HCT116 (cell line): ENCODE measurements at regions not wholly inside any gene's neighbourhood (a gene's known extent, or its start where the extent isn't known, plus 50 kb on each side); places are given as distances from the start of the nearest gene placed in this dataset.

Source experiments
- ATAC-seq: fragments of 200-7000 bp; cut with Tn5 transposase; 2 replicates; pipeline ENCODE4 v1.9.1; 2020; ENCODE audit warnings: mild to moderate bottlenecking, moderate library complexity
- BruUV-seq: library from RNA; stranded (reverse); fragments of 400-500 nt; replicated peaks from 2 replicates; lab custom pipeline; 2021; lab: Mats Ljungman, UMichigan
- CTCF ChIA-PET: fragments of 300-600 bp; sonication (Branson Sonifier 250); formaldehyde crosslinking; loops from one replicate; lab custom pipeline; 2021; ENCODE audit warnings: antibody characterized with exemption; lab: Charles Lee
- POLR2A ChIA-PET: fragments of 300-600, 350-600 bp; sonication (Branson Sonifier 250); formaldehyde crosslinking; loops from one replicate; lab custom pipeline; 2021; ENCODE audit warnings: antibody characterized with exemption; lab: Charles Lee
- RAD21 ChIA-PET, 2 experiments: fragments of 300-600 bp; sonication (Branson Sonifier 250); formaldehyde crosslinking; loops; one replicate each; lab custom pipeline; 2023; ENCODE audit warnings: low total read pairs in 2 of 2; ENCODE audit not compliant: uncharacterized antibody in 2 of 2, unreplicated experiment in 2 of 2, low non-redundant PET in 1 of 2; lab: Charles Lee
- DNase-seq: peaks from one replicate; pipeline ENCODE4 v3.0.0-alpha.2; 2010; ENCODE audit warnings: low read depth, low spot score
- H2AFZ ChIP-seq: fragments of 200-600 bp; shearing (Covaris generic), sonication (generic); 2 replicates; pipeline ENCODE4 v1.6.1; 2017; ENCODE audit warnings: low read depth, mixed run types, mixed read lengths, antibody characterized with exemption, low read length; ENCODE audit not compliant: poor library complexity, severe bottlenecking
- H3K27ac ChIP-seq: 2 replicates; pipeline ENCODE4 v1.5.1; 2012; ENCODE audit warnings: low read depth, low read length
- H3K27me3 ChIP-seq: fragments of 200-600 bp; sonication (generic); 2 replicates; pipeline ENCODE4 v1.6.1; 2016; ENCODE audit warnings: mixed run types, low read length, mixed read lengths; ENCODE audit not compliant: insufficient read depth
- H3K36me3 ChIP-seq, 2 experiments: fragments of 200-500 bp in 1 of 2; fragments of 200-600 bp in 1 of 2; sonication (Bioruptor generic) in 1 of 2; sonication (generic) in 1 of 2; 2 replicates each; pipeline versions ENCODE4 v1.5.1 to v1.6.1; 2014 to 2016; ENCODE audit warnings: low read length in 2 of 2, inconsistent platforms in 1 of 2, mixed read lengths in 1 of 2, mixed run types in 1 of 2; ENCODE audit not compliant: insufficient read depth in 2 of 2, control insufficient read depth in 1 of 2
- H3K4me1 ChIP-seq, 2 experiments: fragments of 200-600 bp in 1 of 2; sonication (generic) in 1 of 2; 2 replicates each; pipeline versions ENCODE4 v1.5.1 to v1.6.1; 2012 to 2017; ENCODE audit warnings: low read length in 2 of 2, inconsistent platforms in 1 of 2, mild to moderate bottlenecking in 1 of 2, mixed read lengths in 1 of 2, mixed run types in 1 of 2, moderate library complexity in 1 of 2; ENCODE audit not compliant: insufficient read depth in 2 of 2, control insufficient read depth in 1 of 2
- H3K4me2 ChIP-seq: fragments of 200-600 bp; sonication (generic); 2 replicates; pipeline ENCODE4 v1.6.1; 2017; ENCODE audit warnings: mixed run types, low read length, mixed read lengths
- H3K4me3 ChIP-seq, 2 experiments: fragments of 200-600 bp in 1 of 2; sonication (generic) in 1 of 2; replicated peaks in 1 of 2; 2 replicates each; pipeline ENCODE4 v1.5.1; 2011 to 2016; ENCODE audit warnings: low read length in 2 of 2, control low read depth in 1 of 2, low read depth in 1 of 2, mild to moderate bottlenecking in 1 of 2, mixed read lengths in 1 of 2, mixed run types in 1 of 2
- H3K79me2 ChIP-seq: fragments of 200-600 bp; sonication (generic); 2 replicates; pipeline ENCODE4 v1.6.1; 2017; ENCODE audit warnings: mild to moderate bottlenecking, mixed run types, low read length, moderate library complexity, mixed read lengths; ENCODE audit not compliant: insufficient read depth
- H3K9ac ChIP-seq: fragments of 200-600 bp; sonication (generic); 2 replicates; pipeline ENCODE4 v1.6.1; 2016; ENCODE audit warnings: low read length, mixed read lengths
- H3K9me2 ChIP-seq: fragments of 200-600 bp; sonication (generic), shearing (Covaris generic); 2 replicates; pipeline ENCODE4 v1.6.1; 2017; ENCODE audit warnings: mixed run types, mild to moderate bottlenecking, moderate library complexity; ENCODE audit not compliant: insufficient read depth
- H3K9me3 ChIP-seq, 2 experiments: fragments of 200-500 bp in 1 of 2; fragments of 200-600 bp in 1 of 2; sonication (Bioruptor generic) in 1 of 2; sonication (generic) in 1 of 2; 2 replicates each; pipeline ENCODE4 v1.6.1; 2014 to 2017; ENCODE audit warnings: low read length in 2 of 2, mixed read lengths in 2 of 2, inconsistent platforms in 1 of 2, low read depth in 1 of 2, mild to moderate bottlenecking in 1 of 2, mixed run types in 1 of 2, moderate library complexity in 1 of 2; ENCODE audit not compliant: control insufficient read depth in 1 of 2, insufficient read depth in 1 of 2
- H4K20me1 ChIP-seq: fragments of 200-600 bp; sonication (generic), shearing (Covaris generic); 2 replicates; pipeline ENCODE4 v1.6.1; 2017; ENCODE audit warnings: mixed run types, mild to moderate bottlenecking, moderate library complexity; ENCODE audit not compliant: insufficient read depth
- CBX3 ChIP-seq: IDR thresholded peaks from 2 replicates; pipeline ENCODE4 v1.6.1; 2012; ENCODE audit warnings: low read depth
- ELF1 ChIP-seq: IDR thresholded peaks from 2 replicates; pipeline ENCODE4 v1.6.1; 2012; ENCODE audit warnings: low read depth, borderline replicate concordance
- EZH2phosphoT487 ChIP-seq: fragments of 200-600 bp; IDR thresholded peaks from 2 replicates; pipeline ENCODE4 v1.6.1; 2018; ENCODE audit warnings: antibody characterized with exemption, borderline replicate concordance
- FOSL1 ChIP-seq: IDR thresholded peaks from 2 replicates; pipeline ENCODE4 v1.6.1; 2012; ENCODE audit warnings: low read depth
- RAD21 ChIP-seq: IDR thresholded peaks from 2 replicates; pipeline ENCODE4 v1.6.1; 2012; ENCODE audit warnings: low read depth, mild to moderate bottlenecking
- SIN3A ChIP-seq: IDR thresholded peaks from 2 replicates; pipeline ENCODE4 v1.6.1; 2012; ENCODE audit warnings: low read depth
- SRF ChIP-seq: IDR thresholded peaks from 2 replicates; pipeline ENCODE4 v1.6.1; 2012; ENCODE audit warnings: low read depth
- TCF7L2 ChIP-seq: IDR thresholded peaks from 2 replicates; pipeline ENCODE4 v1.7.0; 2011; ENCODE audit warnings: borderline replicate concordance, inconsistent platforms; ENCODE audit not compliant: insufficient read depth, insufficient read length; ENCODE audit errors: extremely low read depth
- YY1 ChIP-seq: IDR thresholded peaks from 2 replicates; pipeline ENCODE4 v1.6.1; 2011; ENCODE audit warnings: low read length, low read depth, moderate library complexity, mild to moderate bottlenecking; ENCODE audit not compliant: insufficient replicate concordance; ENCODE audit errors: extremely low read depth
- intact Hi-C: fragments of 100-400 bp; cut with micrococcal nuclease; formaldehyde crosslinking; loops from 2 replicates; pipeline ENCODE4 v1.10.0; 2022
- TF ChIP-seq, protein P1 (sequence below), 3 experiments: fragments of 200-600 bp in 1 of 3; sonication (generic) in 1 of 3; IDR thresholded peaks in 2 of 3; conservative IDR thresholded peaks in 1 of 3; 2 replicates each; pipeline ENCODE4 v1.5.1; 2012 to 2017; ENCODE audit warnings: low read depth in 2 of 3, low read length in 2 of 3, antibody characterized with exemption in 1 of 3, borderline replicate concordance in 1 of 3, control low read depth in 1 of 3, mild to moderate bottlenecking in 1 of 3, mixed read lengths in 1 of 3, mixed run types in 1 of 3, moderate library complexity in 1 of 3; ENCODE audit not compliant: insufficient read depth in 1 of 3
- TF ChIP-seq, protein P2 (sequence below): IDR thresholded peaks from 2 replicates; pipeline ENCODE4 v1.6.1; 2012
- TF ChIP-seq, protein P3 (sequence below): IDR thresholded peaks from 2 replicates; pipeline ENCODE4 v1.6.1; 2012
- TF ChIP-seq, protein P4 (sequence below): IDR thresholded peaks from 2 replicates; pipeline ENCODE4 v1.6.1; 2012; ENCODE audit warnings: low read depth

DNA sequence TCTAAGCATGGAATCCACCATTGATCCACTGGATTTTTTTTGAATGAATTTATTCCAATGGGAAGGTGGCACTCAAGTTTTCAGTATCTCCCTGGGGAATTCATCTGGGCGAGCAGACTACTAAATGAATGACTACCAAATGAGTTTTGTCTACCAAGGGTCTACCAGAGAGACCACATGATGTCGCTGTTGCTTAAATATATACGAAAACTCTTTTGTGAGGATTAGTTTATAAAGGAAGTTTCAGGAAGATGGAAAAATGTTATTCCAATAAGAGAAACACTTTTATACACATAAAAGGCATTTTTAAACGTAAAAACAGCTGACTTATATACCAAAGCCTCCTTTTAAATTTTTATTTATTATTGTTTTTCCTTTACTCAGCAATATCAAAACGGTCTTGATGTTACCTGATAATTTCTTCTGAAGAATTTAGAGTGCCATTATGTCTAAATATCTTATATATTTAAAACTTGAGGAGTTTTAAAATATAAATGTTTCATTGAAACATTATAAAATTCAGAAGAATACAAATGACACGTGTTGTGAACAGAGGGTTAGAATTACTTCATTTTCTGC is 139.7 kb downstream of the HRH4 start:
- Histone ChIP-seq H3K4me2 (no peak overlapping the region), H4K20me1 (no peaks in the 10 kb centered on the region), H3K4me1 (no peaks in the 10 kb centered on the region), H3K27ac (no peak overlapping the region), H2AFZ (no peak overlapping the region), H3K79me2 (no peaks in the 10 kb centered on the region), H3K9me2 (no peaks in the 10 kb centered on the region), H3K9me3 (no peaks in the 10 kb centered on the region), H3K36me3 (no peaks in the 10 kb centered on the region), H3K9ac (no peak overlapping the region), H3K4me3 (no peak overlapping the region), H3K27me3 (peaks cover 37% of the 10 kb centered on the region)
- intact Hi-C loops, result loop anchor here (1.0 to 2.0 kb wide), 2 partner anchors 126 to 1297 kb away; no protein-coding TSS in a partner anchor
- TF ChIP-seq RAD21 (peak; percentile 65), TCF7L2 (no peak)
- TF ChIP-seq, protein P1, sequence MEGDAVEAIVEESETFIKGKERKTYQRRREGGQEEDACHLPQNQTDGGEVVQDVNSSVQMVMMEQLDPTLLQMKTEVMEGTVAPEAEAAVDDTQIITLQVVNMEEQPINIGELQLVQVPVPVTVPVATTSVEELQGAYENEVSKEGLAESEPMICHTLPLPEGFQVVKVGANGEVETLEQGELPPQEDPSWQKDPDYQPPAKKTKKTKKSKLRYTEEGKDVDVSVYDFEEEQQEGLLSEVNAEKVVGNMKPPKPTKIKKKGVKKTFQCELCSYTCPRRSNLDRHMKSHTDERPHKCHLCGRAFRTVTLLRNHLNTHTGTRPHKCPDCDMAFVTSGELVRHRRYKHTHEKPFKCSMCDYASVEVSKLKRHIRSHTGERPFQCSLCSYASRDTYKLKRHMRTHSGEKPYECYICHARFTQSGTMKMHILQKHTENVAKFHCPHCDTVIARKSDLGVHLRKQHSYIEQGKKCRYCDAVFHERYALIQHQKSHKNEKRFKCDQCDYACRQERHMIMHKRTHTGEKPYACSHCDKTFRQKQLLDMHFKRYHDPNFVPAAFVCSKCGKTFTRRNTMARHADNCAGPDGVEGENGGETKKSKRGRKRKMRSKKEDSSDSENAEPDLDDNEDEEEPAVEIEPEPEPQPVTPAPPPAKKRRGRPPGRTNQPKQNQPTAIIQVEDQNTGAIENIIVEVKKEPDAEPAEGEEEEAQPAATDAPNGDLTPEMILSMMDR (IDR thresholded peaks at IDR 0.05 in 2 of 3, conservative IDR thresholded peaks at IDR 0.05 in 1 of 3; ENCODE audit: borderline replicate concordance in 1 of 3, insufficient read depth in 1 of 3, low read depth in 2 of 3, low read length in 2 of 3), result peak; percentile 50 to 74 (median 54); a peak in 5 of 6 replicates
- ChIA-PET CTCF (interaction anchor here (1.7 kb wide), 1 partner anchor 127 kb away, joined by 7 read pairs; no protein-coding TSS in a partner anchor), RAD21 (interaction anchor here in 1 of 2 experiments (1.3 kb wide), 1 partner anchor 127 kb away, joined by 5 read pairs; no protein-coding TSS in a partner anchor), POLR2A (no interaction called here)
- BruUV-seq, result no TSS peak
- peak; percentile 27 for DNase-seq
- ATAC-seq, result peak; percentile 65

DNA sequence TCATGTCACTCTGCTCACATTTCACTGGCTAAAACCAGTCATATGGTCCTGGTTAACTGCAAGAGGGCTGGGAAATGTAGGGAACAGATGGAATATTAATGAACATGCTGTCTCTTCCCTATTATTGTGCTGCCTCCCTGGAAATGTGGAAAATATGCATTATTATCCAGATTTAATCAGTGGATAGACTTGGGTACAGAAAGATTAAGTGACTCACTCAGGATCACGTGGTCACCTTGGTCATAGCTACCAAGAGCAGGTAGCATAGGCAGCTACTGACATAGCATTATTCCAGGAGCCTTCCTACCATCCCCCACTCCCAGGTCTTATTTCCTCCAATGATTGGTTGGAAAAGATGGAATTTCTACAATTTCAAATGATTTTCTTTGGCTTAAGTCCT is 141.1 kb downstream of the HRH4 start:
- no TSS peak for BruUV-seq
- RAD21 ChIA-PET, result no interaction called here

More for the DNA sequence above, 141.1 kb downstream of the HRH4 start:
- Histone ChIP-seq H3K36me3 (no peaks in the 10 kb centered on the region), H3K4me2 (no peak overlapping the region), H3K9me2 (no peaks in the 10 kb centered on the region), H3K27ac (no peak overlapping the region), H3K79me2 (no peaks in the 10 kb centered on the region), H2AFZ (no peak overlapping the region), H4K20me1 (no peaks in the 10 kb centered on the region), H3K4me1 (no peaks in the 10 kb centered on the region), H3K9ac (no peak overlapping the region), H3K9me3 (no peaks in the 10 kb centered on the region), H3K27me3 (peaks cover 46% of the 10 kb centered on the region), H3K4me3 (no peak overlapping the region)
- TF ChIP-seq SIN3A (no peak), EZH2phosphoT487 (no peak), SRF (no peak), FOSL1 (no peak), YY1 (no peak), RAD21 (no peak), CBX3 (no peak), TCF7L2 (no peak), ELF1 (no peak)
- TF ChIP-seq, protein P2, sequence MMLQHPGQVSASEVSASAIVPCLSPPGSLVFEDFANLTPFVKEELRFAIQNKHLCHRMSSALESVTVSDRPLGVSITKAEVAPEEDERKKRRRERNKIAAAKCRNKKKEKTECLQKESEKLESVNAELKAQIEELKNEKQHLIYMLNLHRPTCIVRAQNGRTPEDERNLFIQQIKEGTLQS, result no peak
- TF ChIP-seq, protein P3, sequence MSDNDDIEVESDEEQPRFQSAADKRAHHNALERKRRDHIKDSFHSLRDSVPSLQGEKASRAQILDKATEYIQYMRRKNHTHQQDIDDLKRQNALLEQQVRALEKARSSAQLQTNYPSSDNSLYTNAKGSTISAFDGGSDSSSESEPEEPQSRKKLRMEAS, result no peak
- TF ChIP-seq, protein P4, sequence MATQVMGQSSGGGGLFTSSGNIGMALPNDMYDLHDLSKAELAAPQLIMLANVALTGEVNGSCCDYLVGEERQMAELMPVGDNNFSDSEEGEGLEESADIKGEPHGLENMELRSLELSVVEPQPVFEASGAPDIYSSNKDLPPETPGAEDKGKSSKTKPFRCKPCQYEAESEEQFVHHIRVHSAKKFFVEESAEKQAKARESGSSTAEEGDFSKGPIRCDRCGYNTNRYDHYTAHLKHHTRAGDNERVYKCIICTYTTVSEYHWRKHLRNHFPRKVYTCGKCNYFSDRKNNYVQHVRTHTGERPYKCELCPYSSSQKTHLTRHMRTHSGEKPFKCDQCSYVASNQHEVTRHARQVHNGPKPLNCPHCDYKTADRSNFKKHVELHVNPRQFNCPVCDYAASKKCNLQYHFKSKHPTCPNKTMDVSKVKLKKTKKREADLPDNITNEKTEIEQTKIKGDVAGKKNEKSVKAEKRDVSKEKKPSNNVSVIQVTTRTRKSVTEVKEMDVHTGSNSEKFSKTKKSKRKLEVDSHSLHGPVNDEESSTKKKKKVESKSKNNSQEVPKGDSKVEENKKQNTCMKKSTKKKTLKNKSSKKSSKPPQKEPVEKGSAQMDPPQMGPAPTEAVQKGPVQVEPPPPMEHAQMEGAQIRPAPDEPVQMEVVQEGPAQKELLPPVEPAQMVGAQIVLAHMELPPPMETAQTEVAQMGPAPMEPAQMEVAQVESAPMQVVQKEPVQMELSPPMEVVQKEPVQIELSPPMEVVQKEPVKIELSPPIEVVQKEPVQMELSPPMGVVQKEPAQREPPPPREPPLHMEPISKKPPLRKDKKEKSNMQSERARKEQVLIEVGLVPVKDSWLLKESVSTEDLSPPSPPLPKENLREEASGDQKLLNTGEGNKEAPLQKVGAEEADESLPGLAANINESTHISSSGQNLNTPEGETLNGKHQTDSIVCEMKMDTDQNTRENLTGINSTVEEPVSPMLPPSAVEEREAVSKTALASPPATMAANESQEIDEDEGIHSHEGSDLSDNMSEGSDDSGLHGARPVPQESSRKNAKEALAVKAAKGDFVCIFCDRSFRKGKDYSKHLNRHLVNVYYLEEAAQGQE, result no peak
- ATAC-seq, result no peak
- no peak for DNase-seq
- intact Hi-C loops, result loop anchor here (2.0 kb wide), 1 partner anchor 1295 kb away; no protein-coding TSS in a partner anchor
- ChIA-PET POLR2A (no interaction called here), CTCF (interaction anchor here (2.8 kb wide), 1 partner anchor 125 kb away, joined by 15 read pairs; no protein-coding TSS in a partner anchor)
